Left ventricle myocardium inferior (tissue), 1 donor: ENCODE measurements at regions not wholly inside any gene's neighbourhood (a gene's known extent, or its start where the extent isn't known, plus 50 kb on each side); places are given as distances from the start of the nearest gene placed in this dataset.

Experiments
- DNase-seq: peaks from one replicate; pipeline ENCODE4 v3.0.0-alpha.2; 2020
- H3K27ac ChIP-seq: fragments of 200-600 bp; replicated peaks from 2 replicates; pipeline ENCODE4 v1.8.0; 2021
- H3K27me3 ChIP-seq: fragments of 200-600 bp; 2 replicates; pipeline ENCODE4 v1.8.0; 2021; ENCODE audit warnings: low read depth
- H3K36me3 ChIP-seq: fragments of 200-600 bp; 2 replicates; pipeline ENCODE4 v1.8.0; 2021
- H3K4me1 ChIP-seq: fragments of 200-600 bp; 2 replicates; pipeline ENCODE4 v1.8.0; 2021
- H3K4me3 ChIP-seq: fragments of 200-600 bp; 2 replicates; pipeline ENCODE4 v1.8.0; 2021; ENCODE audit warnings: mild to moderate bottlenecking, moderate library complexity
- H3K9me3 ChIP-seq: fragments of 200-600 bp; replicated peaks from 2 replicates; pipeline ENCODE4 v1.8.0; 2021
- CTCF ChIP-seq: fragments of 200-600 bp; IDR thresholded peaks from 2 replicates; pipeline ENCODE4 v1.8.0; 2021; ENCODE audit warnings: antibody characterized with exemption, mild to moderate bottlenecking, borderline replicate concordance
- intact Hi-C: fragments of 100-400 bp; cut with micrococcal nuclease; formaldehyde crosslinking; loops from one replicate; pipeline ENCODE4 v1.11.0; 2022
- donor health status: DM: no; HTN: yes; CAD: no; lungs with severe emphysema.

- H3K27ac ChIP-seq: no peak overlapping the region
- no peaks in the 10 kb centered on the region for H3K4me1 ChIP-seq
- no peaks in the 10 kb centered on the region for H3K9me3 ChIP-seq
- H3K36me3 ChIP-seq: no peaks in the 10 kb centered on the region
- no peak for TF ChIP-seq CTCF
- H3K27me3 ChIP-seq: no peaks in the 10 kb centered on the region
- H3K4me3 ChIP-seq: no peak overlapping the region
- intact Hi-C loops: no loop called here
- no peak for DNase-seq
These were observed 76.9 kb upstream of the FRMD4B start for GRCh38 chr3:69462826-69463100.

GRCh38 chr3:69462022-69462825 lies 76.3 kb upstream of the FRMD4B start:
- Histone ChIP-seq H3K9me3 (no peaks in the 10 kb centered on the region), H3K4me1 (no peaks in the 10 kb centered on the region), H3K4me3 (no peak overlapping the region), H3K27me3 (no peaks in the 10 kb centered on the region), H3K27ac (no peak overlapping the region), H3K36me3 (no peaks in the 10 kb centered on the region)
- no peak for TF ChIP-seq CTCF
- DNase-seq: no peak
- intact Hi-C loops: no loop called here

GRCh38 chr3:69460034-69460433 lies 74.1 kb upstream of the FRMD4B start:
- intact Hi-C loops: no loop called here
- Histone ChIP-seq H3K36me3 (no peaks in the 10 kb centered on the region), H3K27me3 (no peaks in the 10 kb centered on the region), H3K9me3 (no peaks in the 10 kb centered on the region), H3K27ac (no peak overlapping the region), H3K4me1 (no peaks in the 10 kb centered on the region), H3K4me3 (no peak overlapping the region)
- TF ChIP-seq CTCF: no peak
- no peak for DNase-seq

DNA sequence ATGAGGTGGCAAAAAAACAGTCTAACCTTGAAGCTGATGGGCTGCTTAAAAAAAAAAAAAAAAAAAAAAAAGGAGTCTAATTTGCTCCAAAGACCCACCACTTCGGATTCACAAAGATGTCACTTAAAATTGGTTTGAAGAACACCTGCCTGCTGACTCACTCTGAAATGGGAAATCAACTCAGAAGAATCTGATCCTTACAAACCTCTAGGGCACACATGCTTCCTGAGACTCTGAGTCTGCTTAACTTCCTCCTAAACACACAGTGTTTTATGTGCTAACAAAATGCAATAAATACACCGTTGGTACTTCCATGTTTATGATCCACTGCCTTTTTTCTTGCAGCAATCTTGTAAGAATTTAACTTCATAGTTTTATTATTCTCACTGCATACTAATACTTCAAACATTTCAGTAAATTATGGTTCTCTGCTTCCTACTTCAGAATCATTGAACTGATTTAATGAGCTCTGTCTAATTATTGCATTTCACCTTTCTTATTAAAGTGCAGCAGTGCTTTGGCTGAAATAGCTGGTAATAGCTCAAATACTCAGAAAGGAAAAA lies 73.0 kb upstream of the FRMD4B start:
- Histone ChIP-seq H3K9me3 (no peaks in the 10 kb centered on the region), H3K4me1 (no peaks in the 10 kb centered on the region), H3K4me3 (no peak overlapping the region), H3K36me3 (no peaks in the 10 kb centered on the region), H3K27ac (no peak overlapping the region), H3K27me3 (no peaks in the 10 kb centered on the region)
- DNase-seq: no peak
- TF ChIP-seq CTCF: no peak
- intact Hi-C loops: no loop called here

- DNase-seq: no peak
- Histone ChIP-seq H3K4me3 (no peak overlapping the region), H3K4me1 (peaks cover 20% of the 10 kb centered on the region), H3K27ac (no peak overlapping the region), H3K9me3 (no peaks in the 10 kb centered on the region), H3K27me3 (no peaks in the 10 kb centered on the region), H3K36me3 (no peaks in the 10 kb centered on the region)
- TF ChIP-seq CTCF: no peak
- intact Hi-C loops: no loop called here
These were observed 70.7 kb upstream of the FRMD4B start for GRCh38 chr3:69456631-69457030.
